SJSA1 (cell line): ENCODE measurements at regions not wholly inside any gene's neighbourhood (a gene's known extent, or its start where the extent isn't known, plus 50 kb on each side); places are given as distances from the start of the nearest gene placed in this dataset.
A peak's percentile ranks its signal among the peaks of the same experiment; 100 is the strongest.
"Not testable (repeated sequence)": the region's sequence is repeated elsewhere in the genome, so short reads cannot be mapped to it uniquely, and the experiment has no call there.

Experiments used
- DNase-seq, 2 experiments: peaks; one replicate each; pipeline ENCODE4 v3.0.0-alpha.2; 2015 to 2020; ENCODE audit warnings: low spot score in 2 of 2, low read depth in 1 of 2
- H3K27ac ChIP-seq: fragments of 250-450 bp; sonication (Bioruptor Pico); 2 replicates; pipeline ENCODE4 v1.5.1; 2020; ENCODE audit warnings: mild to moderate bottlenecking, moderate library complexity
- H3K27me3 ChIP-seq: fragments of 250-450 bp; sonication (Bioruptor Pico); replicated peaks from 2 replicates; pipeline ENCODE4 v1.5.1; 2020; ENCODE audit warnings: mild to moderate bottlenecking, moderate library complexity
- H3K36me3 ChIP-seq: fragments of 250-450 bp; sonication (Bioruptor Pico); 2 replicates; pipeline ENCODE4 v1.5.1; 2020; ENCODE audit warnings: mild to moderate bottlenecking
- H3K4me1 ChIP-seq: fragments of 250-450 bp; sonication (Bioruptor Pico); replicated peaks from 2 replicates; pipeline ENCODE4 v1.6.1; 2021; ENCODE audit warnings: mild to moderate bottlenecking
- H3K4me3 ChIP-seq: fragments of 250-450 bp; sonication (Bioruptor Pico); 2 replicates; pipeline ENCODE4 v1.5.1; 2020; ENCODE audit warnings: mild to moderate bottlenecking
- H3K9me3 ChIP-seq: fragments of 250-450 bp; sonication (Bioruptor Pico); replicated peaks from 2 replicates; pipeline ENCODE4 v1.5.1; 2020; ENCODE audit warnings: mild to moderate bottlenecking

DNA sequence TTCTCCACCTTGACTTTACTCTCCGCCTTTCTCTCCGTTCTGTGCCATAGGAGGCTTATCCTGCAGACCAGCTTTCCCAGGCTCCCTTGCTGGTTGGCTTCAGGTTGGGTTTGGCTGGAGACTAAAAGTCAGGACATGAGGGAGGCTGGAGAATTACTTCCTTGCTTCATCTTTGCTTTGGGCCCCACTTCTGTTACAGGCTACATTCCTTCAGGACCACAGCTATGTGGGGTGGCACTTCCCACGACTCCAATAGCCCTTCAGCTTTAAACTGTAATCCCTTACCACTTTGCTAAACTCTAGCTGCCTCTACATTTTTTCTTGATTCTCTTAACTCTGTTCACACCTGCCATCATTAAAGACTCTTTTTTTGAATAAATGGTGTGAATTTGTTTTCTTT, 186.7 kb upstream of the NR4A3 start:
- Histone ChIP-seq H3K36me3 (no peaks in the 10 kb centered on the region), H3K4me1 (no peaks in the 10 kb centered on the region)
- DNase-seq: no peak

DNA sequence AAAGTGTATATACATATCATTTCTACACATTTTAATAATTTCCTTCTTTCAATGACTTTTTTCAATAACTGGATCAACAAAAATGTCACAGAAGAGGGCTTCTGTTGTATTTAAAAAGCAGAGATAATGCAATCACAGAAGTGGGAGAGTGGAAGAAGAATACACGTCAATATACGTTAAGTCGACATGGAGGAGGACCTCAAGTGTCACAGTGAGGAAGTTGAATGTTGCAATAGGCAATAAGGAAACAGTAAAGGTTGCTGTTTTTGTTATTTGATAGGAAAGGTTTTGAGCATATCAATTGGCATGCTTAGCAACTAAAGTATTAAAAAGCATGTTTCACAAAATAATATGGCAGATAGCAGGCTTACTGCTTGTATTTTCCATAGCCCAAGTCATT, 184.0 kb upstream of the NR4A3 start:
- Histone ChIP-seq H3K4me1 (no peaks in the 10 kb centered on the region), H3K27ac (no peak overlapping the region), H3K36me3 (no peaks in the 10 kb centered on the region), H3K27me3 (0 out of 2 replicates have a peak, but pooled peaks cover 1% of the 10 kb centered on the region), H3K4me3 (no peak overlapping the region), H3K9me3 (no peaks in the 10 kb centered on the region)
- DNase-seq: no peak

More for the DNA sequence above, 186.7 kb upstream of the NR4A3 start:
- Histone ChIP-seq H3K27ac (no peak overlapping the region), H3K9me3 (no peaks in the 10 kb centered on the region), H3K27me3 (0 out of 2 replicates have a peak, but pooled peaks cover 4% of the 10 kb centered on the region), H3K4me3 (no peak overlapping the region)

GRCh38 chr9:99638971-99639370, 182.7 kb upstream of the NR4A3 start:
- H3K9me3 ChIP-seq: no peaks in the 10 kb centered on the region

DNA sequence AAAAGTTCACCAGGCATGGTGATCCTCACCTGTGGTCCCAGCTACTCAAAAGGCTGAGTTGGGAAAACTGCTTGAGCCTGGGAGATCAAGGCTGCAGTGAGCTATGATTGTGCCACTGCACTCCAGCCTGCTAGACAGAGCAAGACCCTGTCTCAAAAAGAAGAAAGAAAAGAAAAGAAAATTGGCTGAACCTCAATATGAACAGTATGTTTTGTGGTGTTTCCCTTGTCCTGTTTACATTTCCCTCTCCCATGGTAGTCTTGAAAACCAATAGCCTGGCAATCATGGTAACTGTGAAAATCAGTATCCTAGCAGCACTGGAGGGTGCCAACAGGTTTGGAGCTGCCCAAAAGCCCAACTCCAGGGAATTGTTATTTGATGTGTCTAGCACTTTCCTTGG, 174.1 kb upstream of the NR4A3 start:
- Histone ChIP-seq H3K9me3 (no peaks in the 10 kb centered on the region), H3K4me3 (no peak overlapping the region), H3K27me3 (no peaks in the 10 kb centered on the region), H3K36me3 (no peaks in the 10 kb centered on the region), H3K27ac (no peak overlapping the region), H3K4me1 (no peaks in the 10 kb centered on the region)
- no peak for DNase-seq

More at GRCh38 chr9:99638971-99639370, 182.7 kb upstream of the NR4A3 start:
- H3K36me3 ChIP-seq: no peaks in the 10 kb centered on the region
- H3K4me3 ChIP-seq: no peak overlapping the region
- H3K4me1 ChIP-seq: no peaks in the 10 kb centered on the region
- no peak overlapping the region for H3K27ac ChIP-seq
- H3K27me3 ChIP-seq: no peaks in the 10 kb centered on the region
- DNase-seq: no peak

DNA sequence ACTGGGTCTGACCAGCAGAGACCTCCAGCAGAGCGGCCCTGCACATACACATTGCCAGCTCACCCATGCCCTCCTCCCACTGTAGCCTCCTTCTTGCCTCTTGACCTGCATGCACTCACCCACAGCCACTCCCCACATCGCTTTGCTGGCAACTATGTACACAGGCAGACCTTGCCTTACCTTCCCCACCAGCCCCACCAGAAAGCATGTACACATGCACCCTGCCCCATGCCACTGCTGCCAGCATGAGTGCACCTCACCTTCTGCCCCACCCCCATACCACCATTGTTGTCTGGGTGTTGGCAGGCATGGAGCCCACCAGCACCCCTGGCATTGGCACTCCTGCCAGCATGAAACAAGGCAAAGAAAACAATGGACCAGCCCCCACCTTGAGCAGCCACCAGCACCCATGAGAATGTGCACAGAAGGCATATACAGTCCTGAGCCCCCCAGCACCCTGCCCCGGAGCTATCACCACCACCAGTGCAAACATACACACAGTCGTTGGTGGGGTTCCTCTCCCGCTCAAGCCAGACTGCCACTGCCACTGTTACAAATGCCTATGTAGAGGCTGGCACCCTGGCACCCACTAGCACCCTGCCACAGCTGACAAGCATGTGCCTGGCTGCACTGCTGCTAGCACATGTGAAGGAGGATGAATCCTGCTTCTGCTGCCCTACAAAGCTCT, 171.4 kb upstream of the NR4A3 start:
- no peak overlapping the region for H3K27ac ChIP-seq
- no peak overlapping the region for H3K4me3 ChIP-seq
- H3K4me1 ChIP-seq: no peaks in the 10 kb centered on the region
- no peaks in the 10 kb centered on the region for H3K9me3 ChIP-seq
- no peak for DNase-seq
- no peaks in the 10 kb centered on the region for H3K27me3 ChIP-seq
- no peaks in the 10 kb centered on the region for H3K36me3 ChIP-seq

DNA sequence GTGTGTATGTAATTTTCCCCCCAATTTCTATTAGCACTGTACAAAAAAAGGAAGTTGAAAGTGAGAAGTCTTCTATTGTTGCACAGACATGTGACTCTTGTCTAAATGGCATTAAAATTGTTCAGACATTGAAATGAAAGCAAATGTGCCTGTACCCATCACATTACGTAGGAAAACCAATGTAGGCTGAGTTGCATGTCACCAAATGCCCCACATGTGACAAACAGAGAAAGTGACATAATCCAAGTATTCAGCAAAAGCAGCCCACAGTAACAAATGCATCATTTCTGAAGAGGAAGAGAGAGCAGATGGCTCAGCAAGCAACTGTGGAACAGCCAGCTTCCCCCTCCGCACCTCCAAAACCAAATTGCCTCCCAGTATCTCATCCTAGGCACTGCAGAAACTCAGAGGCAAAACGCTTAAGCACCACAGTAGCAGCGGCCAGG, 161.5 kb upstream of the NR4A3 start:
- no peaks in the 10 kb centered on the region for H3K4me1 ChIP-seq
- H3K4me3 ChIP-seq: no peak overlapping the region
- no peak overlapping the region for H3K27ac ChIP-seq
- no peaks in the 10 kb centered on the region for H3K36me3 ChIP-seq
- no peaks in the 10 kb centered on the region; the same call in 1 of the 2 replicates for H3K27me3 ChIP-seq
- no peak for DNase-seq
- H3K9me3 ChIP-seq: no peaks in the 10 kb centered on the region

- Histone ChIP-seq H3K36me3 (no peaks in the 10 kb centered on the region), H3K27ac (no peak overlapping the region), H3K4me3 (no peak overlapping the region), H3K4me1 (no peaks in the 10 kb centered on the region), H3K9me3 (no peaks in the 10 kb centered on the region), H3K27me3 (no peaks in the 10 kb centered on the region; the same call in 1 of the 2 replicates)
- DNase-seq: no peak
Measured at GRCh38 chr9:99663297-99663696, 158.4 kb upstream of the NR4A3 start.

DNA sequence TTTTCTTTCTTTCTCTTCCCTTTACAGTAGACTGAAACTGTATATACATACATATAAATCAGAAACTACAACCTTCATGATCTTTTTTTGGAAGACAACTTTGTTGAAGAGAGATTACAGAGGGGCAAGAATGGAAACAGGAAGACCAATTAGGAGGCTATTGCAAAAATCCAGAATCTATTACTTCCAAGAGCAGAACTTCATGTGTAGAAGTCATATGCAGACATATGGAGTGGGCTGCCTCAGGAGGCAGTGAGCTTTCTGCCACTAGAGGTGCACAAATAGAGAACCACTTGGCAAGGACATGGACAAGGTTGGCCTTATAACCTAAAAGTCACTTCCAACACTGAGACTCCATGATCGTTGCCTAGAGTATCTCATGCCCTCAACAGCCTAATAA, 157.8 kb upstream of the NR4A3 start:
- Histone ChIP-seq H3K36me3 (no peaks in the 10 kb centered on the region), H3K9me3 (no peaks in the 10 kb centered on the region), H3K27ac (no peak overlapping the region), H3K4me1 (no peaks in the 10 kb centered on the region), H3K4me3 (no peak overlapping the region), H3K27me3 (no peaks in the 10 kb centered on the region; the same call in 1 of the 2 replicates)
- DNase-seq: no peak

DNA sequence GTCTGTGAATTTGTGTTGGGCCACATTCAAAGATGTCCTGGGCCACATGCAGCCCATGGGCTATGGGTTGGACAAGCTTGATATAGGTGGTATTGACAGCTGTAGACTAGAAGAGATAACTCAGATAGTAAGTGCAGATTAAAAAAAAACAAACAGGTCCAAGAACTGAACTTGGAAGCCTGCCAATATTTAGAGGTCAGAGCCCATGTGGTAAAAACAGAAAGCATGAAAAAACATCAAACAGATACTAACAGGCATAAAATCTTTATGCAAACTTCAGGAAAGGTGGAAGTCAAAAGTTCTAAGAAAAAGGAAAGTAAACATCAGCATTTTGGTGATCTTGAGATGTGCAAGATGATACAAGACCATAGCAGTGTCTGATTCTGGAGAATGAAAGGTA, 155.1 kb upstream of the NR4A3 start:
- DNase-seq: no peak

DNA sequence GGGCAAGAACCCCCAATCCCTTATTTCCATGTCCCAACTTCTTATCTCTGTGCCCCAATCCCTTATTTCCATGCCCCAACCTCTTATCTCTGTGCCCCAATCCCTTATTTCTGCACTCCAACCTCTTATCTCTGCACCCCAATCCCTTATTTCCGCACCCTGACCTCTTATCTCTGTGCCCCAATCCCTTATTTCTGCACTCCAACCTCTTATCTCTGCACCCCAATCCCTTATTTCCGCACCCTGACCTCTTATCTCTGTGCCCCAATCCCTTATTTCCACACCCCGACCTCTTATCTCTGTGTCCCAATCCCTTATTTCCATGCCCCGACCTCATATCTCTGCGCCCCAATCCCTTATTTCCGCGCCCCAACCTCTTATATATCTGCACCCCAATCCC, 150.8 kb upstream of the NR4A3 start:
- not testable (repeated sequence) for DNase-seq, H3K9me3 ChIP-seq

More for the DNA sequence above, 155.1 kb upstream of the NR4A3 start:
- H3K36me3 ChIP-seq: no peaks in the 10 kb centered on the region
- no peaks in the 10 kb centered on the region for H3K4me1 ChIP-seq
- H3K27me3 ChIP-seq: no peaks in the 10 kb centered on the region; the same call in 1 of the 2 replicates
- H3K4me3 ChIP-seq: no peak overlapping the region
- H3K27ac ChIP-seq: no peak overlapping the region
- no peaks in the 10 kb centered on the region for H3K9me3 ChIP-seq

GRCh38 chr9:99677281-99677680, 144.4 kb upstream of the NR4A3 start:
- peaks cover 4% of the 10 kb centered on the region for H3K4me1 ChIP-seq
- H3K4me3 ChIP-seq: no peak overlapping the region
- no peaks in the 10 kb centered on the region for H3K9me3 ChIP-seq
- no peaks in the 10 kb centered on the region for H3K27me3 ChIP-seq
- H3K27ac ChIP-seq: no peak overlapping the region
- no peak for DNase-seq
- H3K36me3 ChIP-seq: no peaks in the 10 kb centered on the region

More for the DNA sequence above, 150.8 kb upstream of the NR4A3 start:
- not testable (repeated sequence) for H3K4me1 ChIP-seq, H3K27me3 ChIP-seq, H3K27ac ChIP-seq, H3K36me3 ChIP-seq, H3K4me3 ChIP-seq

- Histone ChIP-seq H3K9me3 (no peaks in the 10 kb centered on the region), H3K27ac (no peak overlapping the region), H3K36me3 (no peaks in the 10 kb centered on the region), H3K4me1 (peaks cover 4% of the 10 kb centered on the region), H3K4me3 (no peak overlapping the region), H3K27me3 (no peaks in the 10 kb centered on the region)
- no peak for DNase-seq
Measured at GRCh38 chr9:99678566-99678965, 143.1 kb upstream of the NR4A3 start.

- Histone ChIP-seq H3K27me3 (no peaks in the 10 kb centered on the region), H3K4me3 (no peak overlapping the region), H3K9me3 (no peaks in the 10 kb centered on the region), H3K36me3 (no peaks in the 10 kb centered on the region), H3K27ac (no peak overlapping the region), H3K4me1 (peaks cover 4% of the 10 kb centered on the region)
- DNase-seq: peak in 1 of 2 experiments; percentile 33
Measured at GRCh38 chr9:99680191-99680590, 141.5 kb upstream of the NR4A3 start.

- Histone ChIP-seq H3K4me1 (peaks cover 4% of the 10 kb centered on the region), H3K4me3 (no peak overlapping the region), H3K27me3 (no peaks in the 10 kb centered on the region), H3K36me3 (no peaks in the 10 kb centered on the region), H3K27ac (no peak overlapping the region), H3K9me3 (no peaks in the 10 kb centered on the region)
- DNase-seq: no peak
Measured at GRCh38 chr9:99681113-99681512, 140.6 kb upstream of the NR4A3 start.

DNA sequence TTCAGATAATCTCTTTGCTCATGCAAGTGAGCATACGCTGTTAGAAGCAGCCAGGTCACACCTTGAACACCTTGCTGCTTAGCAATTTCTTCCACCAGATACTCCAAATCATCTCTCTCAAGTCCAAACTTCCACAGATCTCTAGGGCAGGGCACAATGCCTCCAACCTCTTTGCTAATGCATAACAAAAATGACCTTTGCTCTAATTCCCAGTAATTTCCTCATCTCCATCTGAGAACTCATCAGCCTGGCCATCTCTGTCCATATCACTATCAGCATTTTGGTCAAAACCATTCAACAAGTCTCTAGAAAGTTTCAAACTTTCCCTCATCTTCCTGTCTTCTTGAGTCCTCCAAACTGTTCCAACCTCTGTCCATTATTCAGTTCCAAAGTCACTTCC, 139.3 kb upstream of the NR4A3 start:
- no peak for DNase-seq
- H3K4me1 ChIP-seq: peaks cover 4% of the 10 kb centered on the region
- H3K27ac ChIP-seq: no peak overlapping the region
- H3K9me3 ChIP-seq: no peaks in the 10 kb centered on the region
- H3K36me3 ChIP-seq: no peaks in the 10 kb centered on the region
- no peak overlapping the region for H3K4me3 ChIP-seq
- H3K27me3 ChIP-seq: no peaks in the 10 kb centered on the region
